HL-60 (cell line): ENCODE measurements at regions not wholly inside any gene's neighbourhood (a gene's known extent, or its start where the extent isn't known, plus 50 kb on each side); places are given as distances from the start of the nearest gene placed in this dataset.

Experiments used
- DNase-seq, 2 experiments: peaks; one replicate each; pipeline ENCODE4 v3.0.0-alpha.2; 2010 to 2020; ENCODE audit warnings: low read depth in 1 of 2, low spot score in 1 of 2
- H3K27ac ChIP-seq: fragments of 250-450 bp; sonication (Bioruptor Pico); replicated peaks from 2 replicates; pipeline ENCODE4 v1.5.1; 2020; ENCODE audit warnings: mild to moderate bottlenecking, moderate library complexity
- H3K27me3 ChIP-seq: fragments of 250-450 bp; sonication (Bioruptor Pico); 2 replicates; pipeline ENCODE4 v1.5.1; 2021; ENCODE audit warnings: mild to moderate bottlenecking, moderate library complexity; ENCODE audit not compliant: insufficient read depth, poor library complexity, severe bottlenecking
- H3K4me3 ChIP-seq: replicated peaks from 2 replicates; pipeline ENCODE4 v1.5.1; 2011; ENCODE audit warnings: mild to moderate bottlenecking, control low read depth, low read length; ENCODE audit not compliant: insufficient read depth
- GABPA ChIP-seq: IDR thresholded peaks from 2 replicates; pipeline ENCODE4 v1.6.1; 2012; ENCODE audit warnings: low read depth
- POLR2AphosphoS5 ChIP-seq: IDR thresholded peaks from 2 replicates; pipeline ENCODE4 v1.6.1; 2012; ENCODE audit warnings: low read depth
- SPI1 ChIP-seq: IDR thresholded peaks from 2 replicates; pipeline ENCODE4 v1.6.1; 2012; ENCODE audit warnings: low read depth, mild to moderate bottlenecking, borderline replicate concordance
- TF ChIP-seq, protein P1 (sequence below): IDR thresholded peaks from 2 replicates; pipeline ENCODE4 v1.6.1; 2012; ENCODE audit warnings: low read depth; ENCODE audit not compliant: insufficient replicate concordance
- TF ChIP-seq, protein P2 (sequence below): IDR thresholded peaks from one replicate; pipeline ENCODE4 v1.5.1; 2011; ENCODE audit warnings: low read length, control low read depth, inconsistent platforms; ENCODE audit not compliant: insufficient read depth

GRCh38 chr5:173786286-173787187 is 101.6 kb upstream of the CPEB4 start:
- H3K4me3 ChIP-seq, result no peak overlapping the region

GRCh38 chr5:173789031-173789920 is 98.9 kb upstream of the CPEB4 start:
- H3K4me3 ChIP-seq, result no peak overlapping the region
- no peaks in the 10 kb centered on the region for H3K27me3 ChIP-seq
- peak in 1 of 2 experiments; percentile 69 for DNase-seq
- TF ChIP-seq POLR2AphosphoS5, result no peak
- peak overlapping the region; percentile 50 for H3K27ac ChIP-seq

More at GRCh38 chr5:173786286-173787187, 101.6 kb upstream of the CPEB4 start:
- Histone ChIP-seq H3K27ac (no peak overlapping the region), H3K27me3 (no peaks in the 10 kb centered on the region)
- DNase-seq, result peak in 1 of 2 experiments; percentile 42
- TF ChIP-seq, protein P1, sequence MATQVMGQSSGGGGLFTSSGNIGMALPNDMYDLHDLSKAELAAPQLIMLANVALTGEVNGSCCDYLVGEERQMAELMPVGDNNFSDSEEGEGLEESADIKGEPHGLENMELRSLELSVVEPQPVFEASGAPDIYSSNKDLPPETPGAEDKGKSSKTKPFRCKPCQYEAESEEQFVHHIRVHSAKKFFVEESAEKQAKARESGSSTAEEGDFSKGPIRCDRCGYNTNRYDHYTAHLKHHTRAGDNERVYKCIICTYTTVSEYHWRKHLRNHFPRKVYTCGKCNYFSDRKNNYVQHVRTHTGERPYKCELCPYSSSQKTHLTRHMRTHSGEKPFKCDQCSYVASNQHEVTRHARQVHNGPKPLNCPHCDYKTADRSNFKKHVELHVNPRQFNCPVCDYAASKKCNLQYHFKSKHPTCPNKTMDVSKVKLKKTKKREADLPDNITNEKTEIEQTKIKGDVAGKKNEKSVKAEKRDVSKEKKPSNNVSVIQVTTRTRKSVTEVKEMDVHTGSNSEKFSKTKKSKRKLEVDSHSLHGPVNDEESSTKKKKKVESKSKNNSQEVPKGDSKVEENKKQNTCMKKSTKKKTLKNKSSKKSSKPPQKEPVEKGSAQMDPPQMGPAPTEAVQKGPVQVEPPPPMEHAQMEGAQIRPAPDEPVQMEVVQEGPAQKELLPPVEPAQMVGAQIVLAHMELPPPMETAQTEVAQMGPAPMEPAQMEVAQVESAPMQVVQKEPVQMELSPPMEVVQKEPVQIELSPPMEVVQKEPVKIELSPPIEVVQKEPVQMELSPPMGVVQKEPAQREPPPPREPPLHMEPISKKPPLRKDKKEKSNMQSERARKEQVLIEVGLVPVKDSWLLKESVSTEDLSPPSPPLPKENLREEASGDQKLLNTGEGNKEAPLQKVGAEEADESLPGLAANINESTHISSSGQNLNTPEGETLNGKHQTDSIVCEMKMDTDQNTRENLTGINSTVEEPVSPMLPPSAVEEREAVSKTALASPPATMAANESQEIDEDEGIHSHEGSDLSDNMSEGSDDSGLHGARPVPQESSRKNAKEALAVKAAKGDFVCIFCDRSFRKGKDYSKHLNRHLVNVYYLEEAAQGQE, result no peak
- TF ChIP-seq, protein P2, sequence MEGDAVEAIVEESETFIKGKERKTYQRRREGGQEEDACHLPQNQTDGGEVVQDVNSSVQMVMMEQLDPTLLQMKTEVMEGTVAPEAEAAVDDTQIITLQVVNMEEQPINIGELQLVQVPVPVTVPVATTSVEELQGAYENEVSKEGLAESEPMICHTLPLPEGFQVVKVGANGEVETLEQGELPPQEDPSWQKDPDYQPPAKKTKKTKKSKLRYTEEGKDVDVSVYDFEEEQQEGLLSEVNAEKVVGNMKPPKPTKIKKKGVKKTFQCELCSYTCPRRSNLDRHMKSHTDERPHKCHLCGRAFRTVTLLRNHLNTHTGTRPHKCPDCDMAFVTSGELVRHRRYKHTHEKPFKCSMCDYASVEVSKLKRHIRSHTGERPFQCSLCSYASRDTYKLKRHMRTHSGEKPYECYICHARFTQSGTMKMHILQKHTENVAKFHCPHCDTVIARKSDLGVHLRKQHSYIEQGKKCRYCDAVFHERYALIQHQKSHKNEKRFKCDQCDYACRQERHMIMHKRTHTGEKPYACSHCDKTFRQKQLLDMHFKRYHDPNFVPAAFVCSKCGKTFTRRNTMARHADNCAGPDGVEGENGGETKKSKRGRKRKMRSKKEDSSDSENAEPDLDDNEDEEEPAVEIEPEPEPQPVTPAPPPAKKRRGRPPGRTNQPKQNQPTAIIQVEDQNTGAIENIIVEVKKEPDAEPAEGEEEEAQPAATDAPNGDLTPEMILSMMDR, result no peak
- peak; percentile 89 for TF ChIP-seq SPI1

GRCh38 chr5:173790177-173790719 is 97.9 kb upstream of the CPEB4 start:
- H3K27ac ChIP-seq, result no peak overlapping the region
- DNase-seq, result no peak
- no peaks in the 10 kb centered on the region for H3K27me3 ChIP-seq
- TF ChIP-seq POLR2AphosphoS5 (no peak), SPI1 (no peak), GABPA (no peak)
- TF ChIP-seq, protein P1, result no peak
- TF ChIP-seq, protein P2, result no peak
- H3K4me3 ChIP-seq, result no peak overlapping the region
